ENCODE measurements at regions not wholly inside any gene's neighbourhood (a gene's known extent, or its start where the extent isn't known, plus 50 kb on each side); places are given as distances from the start of the nearest gene placed in this dataset.

DNA sequence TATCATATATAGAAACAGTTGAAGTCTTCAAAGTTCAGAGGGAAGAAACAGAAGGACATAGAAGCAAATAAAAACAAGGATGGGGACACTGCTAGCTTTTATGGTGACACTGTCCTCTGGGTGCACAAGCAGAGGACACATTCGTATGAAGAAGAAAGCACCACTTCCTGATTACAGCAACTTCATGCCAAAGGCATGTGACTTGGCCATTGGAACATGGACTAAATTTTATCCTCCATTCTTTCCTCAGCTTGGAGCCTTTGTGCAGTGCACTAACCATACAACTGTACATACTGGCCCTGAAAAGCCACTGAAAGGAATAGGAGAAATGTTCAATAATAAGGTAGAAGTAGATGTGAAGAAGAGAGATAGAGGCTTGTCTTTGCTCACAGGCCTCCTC is 223.3 kb downstream of the MTX2 start:
- Mint-ChIP-seq H3K4me3 (no peak overlapping the region), H3K9me3 (ENCODE audit: low read depth) (no peaks in the 10 kb centered on the region), H3K36me3 (ENCODE audit: low read depth) (no peaks in the 10 kb centered on the region), H3K27me3 (peaks cover 32% of the 10 kb centered on the region), H3K4me1 (peaks cover 12% of the 10 kb centered on the region), H3K27ac (no peak overlapping the region)
- DNase-seq (no peak), ATAC-seq (no peak)
- POLR2A ChIA-PET: no interaction called here
- intact Hi-C loops (cut with DNase I, micrococcal nuclease): no loop called here
- CTCF ChIA-PET: no interaction called here

- no peaks in the 10 kb centered on the region for H3K36me3 Mint-ChIP-seq (ENCODE audit: low read depth)
- no peak overlapping the region for H3K27ac Mint-ChIP-seq
- peaks cover 12% of the 10 kb centered on the region for H3K4me1 Mint-ChIP-seq
- ChIA-PET POLR2A (no interaction called here), CTCF (interaction anchor here (2.1 kb wide), 1 partner anchor 38 kb away, joined by 9 read pairs; no protein-coding TSS in a partner anchor)
- H3K4me3 Mint-ChIP-seq: no peak overlapping the region
- no peaks in the 10 kb centered on the region for H3K9me3 Mint-ChIP-seq (ENCODE audit: low read depth)
- DNase-seq: no peak
- no peak for ATAC-seq
- H3K27me3 Mint-ChIP-seq: peaks cover 30% of the 10 kb centered on the region
- intact Hi-C loops (cut with DNase I, micrococcal nuclease): no loop called here
Observed at GRCh38 chr2:176493226-176493825, 224.1 kb downstream of the MTX2 start.

- POLR2A ChIA-PET: no interaction called here
Observed at GRCh38 chr2:176493909-176494308, 224.7 kb downstream of the MTX2 start.

DNA sequence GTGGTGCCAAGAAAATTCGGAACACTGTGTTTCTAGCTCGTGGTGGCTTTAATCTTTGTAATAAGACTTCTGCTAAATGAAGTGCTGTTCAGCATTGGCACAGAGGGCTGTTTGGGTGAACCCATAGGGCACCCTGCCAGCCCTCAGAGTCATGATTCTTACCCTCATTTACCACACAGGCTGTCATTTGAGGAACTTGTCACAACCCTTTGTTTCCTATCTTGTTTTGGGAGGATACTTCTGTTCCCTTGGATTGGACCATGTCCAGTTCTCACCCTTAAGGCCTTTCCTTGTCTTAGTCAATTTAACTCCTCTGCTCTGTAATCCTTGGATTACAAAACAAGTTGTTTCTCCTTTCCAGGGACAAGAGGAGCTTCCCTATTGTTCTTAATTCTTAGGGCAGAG is 225.7 kb downstream of the MTX2 start:
- H3K36me3 Mint-ChIP-seq (ENCODE audit: low read depth): no peaks in the 10 kb centered on the region
- intact Hi-C loops (cut with DNase I, micrococcal nuclease): no loop called here
- H3K9me3 Mint-ChIP-seq (ENCODE audit: low read depth): no peaks in the 10 kb centered on the region
- H3K4me1 Mint-ChIP-seq: peaks cover 12% of the 10 kb centered on the region
- no peak for ATAC-seq
- H3K27me3 Mint-ChIP-seq: peaks cover 26% of the 10 kb centered on the region
- DNase-seq: no peak
- ChIA-PET POLR2A (no interaction called here), CTCF (interaction anchor here (2.1 kb wide), 1 partner anchor 40 kb away, joined by 9 read pairs; no protein-coding TSS in a partner anchor)
- H3K4me3 Mint-ChIP-seq: no peak overlapping the region
- H3K27ac Mint-ChIP-seq: no peak overlapping the region

More at GRCh38 chr2:176493909-176494308, 224.7 kb downstream of the MTX2 start:
- CTCF ChIA-PET: interaction anchor here (2.1 kb wide), 1 partner anchor 39 kb away, joined by 9 read pairs; no protein-coding TSS in a partner anchor
- DNase-seq: no peak
- no peak for ATAC-seq
- Mint-ChIP-seq H3K4me3 (no peak overlapping the region), H3K27ac (no peak overlapping the region), H3K27me3 (peaks cover 30% of the 10 kb centered on the region), H3K9me3 (ENCODE audit: low read depth) (no peaks in the 10 kb centered on the region), H3K36me3 (ENCODE audit: low read depth) (no peaks in the 10 kb centered on the region), H3K4me1 (peaks cover 12% of the 10 kb centered on the region)
- intact Hi-C loops (cut with DNase I, micrococcal nuclease): no loop called here

GRCh38 chr2:176495826-176496225 is 226.6 kb downstream of the MTX2 start:
- DNase-seq: no peak
- no peaks in the 10 kb centered on the region for H3K9me3 Mint-ChIP-seq (ENCODE audit: low read depth)
- CTCF ChIA-PET: interaction anchor here (0.6 kb wide), 1 partner anchor 215 kb away, joined by 3 read pairs; no protein-coding TSS in a partner anchor
- H3K4me1 Mint-ChIP-seq: peaks cover 12% of the 10 kb centered on the region
- no peaks in the 10 kb centered on the region for H3K36me3 Mint-ChIP-seq (ENCODE audit: low read depth)
- no peak for ATAC-seq
- POLR2A ChIA-PET: no interaction called here
- no peak overlapping the region for H3K27ac Mint-ChIP-seq
- no peak overlapping the region for H3K4me3 Mint-ChIP-seq
- peaks cover 24% of the 10 kb centered on the region for H3K27me3 Mint-ChIP-seq
- intact Hi-C loops (cut with DNase I, micrococcal nuclease): no loop called here

GRCh38 chr2:176496761-176497160 is 227.5 kb downstream of the MTX2 start:
- ATAC-seq (no peak), DNase-seq (no peak)
- CTCF ChIA-PET: interaction anchor here (1.3 kb wide), 1 partner anchor 42 kb away, joined by 4 read pairs; no protein-coding TSS in a partner anchor

DNA sequence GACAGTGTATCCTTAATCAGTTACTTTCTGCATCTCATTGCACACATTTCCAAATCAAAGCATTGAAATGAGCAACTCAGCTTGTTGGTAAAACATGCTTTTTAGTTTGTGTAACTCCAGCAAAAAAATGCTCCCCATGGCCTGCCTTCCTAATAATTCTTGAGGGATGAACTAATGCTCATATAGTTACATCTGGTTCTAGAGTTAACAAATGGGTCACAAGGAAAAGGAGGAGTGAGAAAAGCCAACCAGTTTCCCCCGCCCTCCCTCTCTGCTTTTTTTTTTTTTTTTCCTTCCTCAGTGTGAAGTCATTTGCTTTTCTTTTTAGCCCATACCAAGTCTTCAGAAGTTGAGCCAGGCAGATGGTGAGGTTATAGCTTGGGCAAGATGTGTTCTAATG is 231.7 kb downstream of the MTX2 start:
- intact Hi-C loops (cut with DNase I, micrococcal nuclease): no loop called here
- Mint-ChIP-seq H3K27me3 (peaks cover 8% of the 10 kb centered on the region), H3K4me1 (no peaks in the 10 kb centered on the region), H3K9me3 (ENCODE audit: low read depth) (no peaks in the 10 kb centered on the region), H3K4me3 (no peak overlapping the region), H3K27ac (no peak overlapping the region), H3K36me3 (ENCODE audit: low read depth) (no peaks in the 10 kb centered on the region)
- ChIA-PET POLR2A (no interaction called here), CTCF (interaction anchor here (0.9 kb wide), 1 partner anchor 46 kb away, joined by 3 read pairs; no protein-coding TSS in a partner anchor)
- ATAC-seq (no peak), DNase-seq (no peak)

More at GRCh38 chr2:176496761-176497160, 227.5 kb downstream of the MTX2 start:
- H3K4me1 Mint-ChIP-seq: peaks cover 4% of the 10 kb centered on the region
- POLR2A ChIA-PET: no interaction called here
- no peaks in the 10 kb centered on the region for H3K36me3 Mint-ChIP-seq (ENCODE audit: low read depth)
- H3K9me3 Mint-ChIP-seq (ENCODE audit: low read depth): no peaks in the 10 kb centered on the region
- no peak overlapping the region for H3K27ac Mint-ChIP-seq
- peaks cover 24% of the 10 kb centered on the region for H3K27me3 Mint-ChIP-seq
- no peak overlapping the region for H3K4me3 Mint-ChIP-seq
- intact Hi-C loops (cut with DNase I, micrococcal nuclease): no loop called here

- no peaks in the 10 kb centered on the region for H3K36me3 Mint-ChIP-seq (ENCODE audit: low read depth)
- DNase-seq: no peak
- no peak overlapping the region for H3K27ac Mint-ChIP-seq
- CTCF ChIA-PET: no interaction called here
- peaks cover 5% of the 10 kb centered on the region for H3K27me3 Mint-ChIP-seq
- H3K4me3 Mint-ChIP-seq: no peak overlapping the region
- no peaks in the 10 kb centered on the region for H3K9me3 Mint-ChIP-seq (ENCODE audit: low read depth)
- H3K4me1 Mint-ChIP-seq: no peaks in the 10 kb centered on the region
- no peak for ATAC-seq
- intact Hi-C loops (cut with DNase I, micrococcal nuclease): no loop called here
- POLR2A ChIA-PET: no interaction called here
Observed at GRCh38 chr2:176501617-176502016, 232.4 kb downstream of the MTX2 start.

- ChIA-PET POLR2A (no interaction called here), CTCF (interaction anchor here (0.6 kb wide), 1 partner anchor 682 kb away, joined by 3 read pairs; no protein-coding TSS in a partner anchor)
- Mint-ChIP-seq H3K4me1 (no peaks in the 10 kb centered on the region), H3K27ac (no peak overlapping the region), H3K27me3 (peaks cover 5% of the 10 kb centered on the region), H3K9me3 (ENCODE audit: low read depth) (no peaks in the 10 kb centered on the region), H3K4me3 (no peak overlapping the region), H3K36me3 (ENCODE audit: low read depth) (no peaks in the 10 kb centered on the region)
- DNase-seq (no peak), ATAC-seq (no peak)
- intact Hi-C loops (cut with DNase I, micrococcal nuclease): no loop called here
Observed at GRCh38 chr2:176502619-176503018, 233.4 kb downstream of the MTX2 start.

DNA sequence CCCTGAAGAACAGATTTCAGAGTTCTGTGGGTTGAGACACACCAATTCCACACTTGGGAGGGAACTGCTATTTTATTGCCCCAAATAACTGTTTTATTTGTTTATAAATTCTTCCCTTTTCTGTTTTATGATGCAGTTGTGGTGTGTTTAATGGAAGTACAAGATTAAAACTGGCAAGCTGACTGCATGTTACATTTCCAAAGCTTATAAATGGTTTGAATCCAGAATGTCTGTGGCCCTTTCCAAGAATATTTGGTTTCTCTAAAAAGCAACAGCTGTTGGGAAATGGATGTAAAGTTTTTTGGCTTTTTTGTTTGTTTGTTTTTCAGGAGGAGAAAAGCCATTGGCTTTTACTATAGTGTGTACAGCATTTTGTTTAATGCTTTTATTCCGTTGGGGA is 234.5 kb downstream of the MTX2 start:
- no peak for DNase-seq
- Mint-ChIP-seq H3K4me3 (no peak overlapping the region), H3K4me1 (peaks cover 7% of the 10 kb centered on the region), H3K27ac (no peak overlapping the region), H3K27me3 (peaks cover 5% of the 10 kb centered on the region), H3K36me3 (ENCODE audit: low read depth) (no peaks in the 10 kb centered on the region), H3K9me3 (ENCODE audit: low read depth) (no peaks in the 10 kb centered on the region)
- intact Hi-C loops (cut with DNase I, micrococcal nuclease): no loop called here
- CTCF ChIA-PET: no interaction called here
- ATAC-seq: no peak
- POLR2A ChIA-PET: no interaction called here

DNA sequence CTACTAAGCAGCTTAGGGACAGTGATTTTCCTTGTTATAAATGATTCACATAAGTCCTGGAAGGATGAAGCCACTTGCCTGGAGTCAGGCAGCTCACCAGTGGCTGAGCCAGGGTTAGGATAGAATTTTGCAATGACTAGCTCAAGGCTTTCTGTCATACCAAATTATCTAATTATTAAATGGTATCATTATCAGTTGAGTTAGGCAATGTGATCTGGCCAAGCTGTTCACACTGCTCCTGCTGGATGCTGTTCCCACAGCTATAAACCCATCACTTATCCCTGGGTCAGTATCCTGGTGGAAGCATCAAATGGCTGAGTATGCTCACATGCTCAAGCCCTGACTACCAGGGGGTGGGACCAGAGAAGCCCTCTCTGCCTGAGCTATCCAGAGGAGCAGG is 235.2 kb downstream of the MTX2 start:
- ATAC-seq: no peak
- ChIA-PET POLR2A (interaction anchor here (0.7 kb wide), 1 partner anchor 36 kb away, joined by 3 read pairs; no protein-coding TSS in a partner anchor), CTCF (no interaction called here)
- Mint-ChIP-seq H3K27me3 (peaks cover 5% of the 10 kb centered on the region), H3K9me3 (ENCODE audit: low read depth) (no peaks in the 10 kb centered on the region), H3K4me1 (peaks cover 12% of the 10 kb centered on the region), H3K4me3 (no peak overlapping the region), H3K27ac (no peak overlapping the region), H3K36me3 (ENCODE audit: low read depth) (no peaks in the 10 kb centered on the region)
- intact Hi-C loops (cut with DNase I, micrococcal nuclease): no loop called here
- DNase-seq: no peak

DNA sequence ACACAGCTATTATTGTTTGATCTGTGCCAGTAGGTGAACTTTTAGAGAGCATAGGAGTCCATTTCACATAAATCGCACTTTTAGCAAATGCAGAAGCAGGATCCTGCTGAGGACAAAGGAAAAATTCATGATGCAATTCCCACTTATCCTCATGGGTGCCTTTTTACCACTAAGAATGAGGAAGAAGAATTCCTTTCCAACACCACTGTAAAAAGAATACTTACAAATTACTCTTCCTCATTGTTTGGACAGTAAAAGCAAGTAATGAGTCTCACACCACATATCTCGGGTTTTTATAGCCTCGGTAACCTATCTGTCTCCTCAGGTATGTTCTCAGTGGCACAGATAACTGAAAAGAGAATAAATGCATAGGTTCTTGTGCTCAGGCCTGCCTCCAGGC is 238.5 kb downstream of the MTX2 start:
- POLR2A ChIA-PET: no interaction called here
- Mint-ChIP-seq H3K4me1 (peaks cover 12% of the 10 kb centered on the region), H3K27ac (no peak overlapping the region), H3K36me3 (ENCODE audit: low read depth) (no peaks in the 10 kb centered on the region), H3K27me3 (peaks cover 9% of the 10 kb centered on the region), H3K9me3 (ENCODE audit: low read depth) (no peaks in the 10 kb centered on the region), H3K4me3 (no peak overlapping the region)
- no peak for DNase-seq
- intact Hi-C loops (cut with DNase I, micrococcal nuclease): no loop called here
- CTCF ChIA-PET: no interaction called here
- ATAC-seq: no peak

All from activated CD4-positive, alpha-beta T cell treated with anti-CD3 and anti-CD28 coated beads for 36 hours (primary cell).